COLO668 (cell line): ENCODE measurements at regions not wholly inside any gene's neighbourhood (a gene's known extent, or its start where the extent isn't known, plus 50 kb on each side); places are given as distances from the start of the nearest gene placed in this dataset.
"Not testable (repeated sequence)": the region's sequence is repeated elsewhere in the genome, so short reads cannot be mapped to it uniquely, and the experiment has no call there.

Source experiments
- DNase-seq: peaks from one replicate; lab custom pipeline; 2025; ENCODE audit not compliant: unreplicated experiment; lab: John Stamatoyannopoulos, UW

GRCh38 chr18:1475867-1476266 is 571.2 kb downstream of the ADCYAP1 start:
- no peak for DNase-seq

GRCh38 chr18:1480309-1480708 is 575.6 kb downstream of the ADCYAP1 start:
- no peak for DNase-seq

GRCh38 chr18:1481577-1481976 is 576.9 kb downstream of the ADCYAP1 start:
- DNase-seq = no peak

DNA sequence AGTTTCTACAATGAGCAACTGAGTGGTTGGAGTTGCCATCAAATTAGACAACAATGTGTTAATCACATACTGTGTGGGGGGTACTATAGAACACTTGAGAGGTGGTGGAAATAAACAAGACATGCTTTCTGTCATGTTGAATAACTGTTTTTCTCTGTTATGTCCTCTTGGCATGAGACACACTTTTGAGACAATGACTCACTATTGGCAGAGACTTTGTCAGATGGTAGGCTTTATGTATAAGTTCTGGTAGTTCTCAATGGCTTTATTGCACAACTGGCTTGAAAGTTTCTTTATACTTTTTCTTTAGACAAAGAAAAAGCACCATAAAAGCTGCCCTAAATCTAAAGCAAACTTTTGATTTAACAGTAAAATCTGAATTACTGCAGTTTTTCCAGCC is 578.7 kb downstream of the ADCYAP1 start:
- DNase-seq = no peak

DNA sequence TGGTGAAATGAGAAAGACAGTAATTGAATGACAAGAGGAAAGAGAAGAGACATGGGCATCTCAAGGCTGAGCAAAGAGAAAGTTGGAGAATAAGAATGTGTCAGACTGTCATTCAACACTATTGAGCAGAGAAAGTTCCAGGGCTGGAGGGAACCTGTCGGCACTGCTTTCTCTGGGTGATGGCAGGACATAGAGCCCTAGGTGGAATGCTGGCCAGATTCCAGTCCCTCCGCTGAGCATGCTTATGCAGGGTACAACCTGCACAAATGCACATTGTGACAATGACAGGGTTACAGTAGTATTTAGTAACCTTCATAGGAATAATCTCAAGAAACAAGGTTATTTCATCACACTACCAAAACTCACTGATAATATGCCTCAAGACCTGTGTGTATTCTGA is 582.8 kb downstream of the ADCYAP1 start:
- no peak for DNase-seq

- no peak for DNase-seq
Measured at GRCh38 chr18:1488394-1488793, 583.7 kb downstream of the ADCYAP1 start.

GRCh38 chr18:1488957-1489356 is 584.3 kb downstream of the ADCYAP1 start:
- peak; percentile 44 for DNase-seq

DNA sequence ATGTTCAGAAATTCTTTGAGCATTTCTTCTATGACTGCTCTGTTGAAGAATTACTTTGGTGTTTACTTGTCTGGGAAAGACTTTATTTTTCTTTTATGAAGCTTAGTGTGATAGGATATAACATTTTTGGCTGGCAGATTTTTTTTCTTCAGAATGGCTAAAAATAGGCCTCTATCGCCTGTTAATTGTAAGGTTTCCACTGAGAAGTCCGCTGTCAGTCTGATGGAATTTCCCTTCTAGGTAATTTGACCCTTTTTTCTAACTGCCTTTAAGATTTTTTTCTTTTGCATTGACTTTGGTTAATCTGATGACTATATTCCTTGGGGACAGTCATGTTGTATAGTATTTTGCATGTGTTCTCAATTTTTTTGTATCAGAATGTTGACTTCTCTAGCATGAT is 590.7 kb downstream of the ADCYAP1 start:
- DNase-seq = no peak

GRCh38 chr18:1496096-1496495 is 591.4 kb downstream of the ADCYAP1 start:
- no peak for DNase-seq

GRCh38 chr18:1498216-1498615 is 593.5 kb downstream of the ADCYAP1 start:
- DNase-seq = no peak

DNA sequence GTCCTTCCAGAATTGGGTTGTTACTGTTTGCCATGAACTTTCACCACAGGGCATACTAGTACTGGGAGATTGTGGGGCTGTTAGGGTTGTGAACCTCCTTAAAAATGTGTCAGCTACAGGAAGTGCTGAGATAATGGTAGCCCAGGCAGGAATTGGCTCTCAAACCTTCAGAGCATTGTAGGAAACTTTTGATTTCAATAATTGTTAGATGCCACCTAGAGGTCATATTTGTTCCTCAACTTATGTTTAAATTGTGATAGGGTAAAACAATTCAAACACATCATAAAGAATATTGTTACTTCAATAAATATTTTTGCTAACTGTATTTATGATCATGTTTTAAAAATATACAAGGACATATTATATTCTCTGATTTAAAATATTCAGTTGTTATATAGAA is 594.6 kb downstream of the ADCYAP1 start:
- no peak for DNase-seq

DNA sequence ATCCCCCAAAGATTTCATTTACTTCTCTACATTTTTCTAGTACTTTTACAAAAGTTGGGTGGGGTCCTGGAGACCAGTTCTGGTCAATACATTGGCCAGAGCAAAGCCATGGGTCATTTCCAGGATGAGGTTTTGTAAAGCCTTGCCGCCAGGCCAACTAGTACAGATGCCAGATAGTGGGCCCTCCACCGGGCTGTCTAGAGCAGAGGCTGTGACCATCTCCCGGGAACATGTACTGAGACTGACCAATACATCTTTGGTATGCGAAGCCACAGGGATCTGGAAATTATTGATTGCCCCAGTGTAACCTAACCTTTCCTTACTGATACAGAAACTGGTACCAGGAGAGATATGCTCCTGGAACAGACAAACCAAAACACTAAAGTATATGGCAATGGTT is 599.2 kb downstream of the ADCYAP1 start:
- no peak for DNase-seq

DNA sequence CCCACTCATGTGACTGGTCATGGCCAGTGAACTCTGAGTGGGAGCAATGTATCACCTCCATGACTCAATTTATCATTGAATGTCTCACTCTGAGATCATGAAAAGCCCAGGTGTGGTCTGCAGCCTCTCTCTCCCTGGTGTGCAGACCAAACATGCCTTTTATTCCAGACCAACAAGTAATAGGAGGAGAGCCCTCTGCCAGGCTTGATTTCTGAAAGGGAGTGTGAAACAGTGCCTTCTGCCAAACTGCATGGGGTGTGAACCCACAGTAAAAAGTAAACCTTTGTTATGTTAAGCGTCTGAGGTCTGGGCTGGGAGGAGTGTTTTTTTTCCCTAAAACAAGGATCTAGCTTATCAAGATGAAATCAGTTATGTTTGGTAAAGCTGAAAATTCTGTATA is 601.2 kb downstream of the ADCYAP1 start:
- DNase-seq = no peak

DNA sequence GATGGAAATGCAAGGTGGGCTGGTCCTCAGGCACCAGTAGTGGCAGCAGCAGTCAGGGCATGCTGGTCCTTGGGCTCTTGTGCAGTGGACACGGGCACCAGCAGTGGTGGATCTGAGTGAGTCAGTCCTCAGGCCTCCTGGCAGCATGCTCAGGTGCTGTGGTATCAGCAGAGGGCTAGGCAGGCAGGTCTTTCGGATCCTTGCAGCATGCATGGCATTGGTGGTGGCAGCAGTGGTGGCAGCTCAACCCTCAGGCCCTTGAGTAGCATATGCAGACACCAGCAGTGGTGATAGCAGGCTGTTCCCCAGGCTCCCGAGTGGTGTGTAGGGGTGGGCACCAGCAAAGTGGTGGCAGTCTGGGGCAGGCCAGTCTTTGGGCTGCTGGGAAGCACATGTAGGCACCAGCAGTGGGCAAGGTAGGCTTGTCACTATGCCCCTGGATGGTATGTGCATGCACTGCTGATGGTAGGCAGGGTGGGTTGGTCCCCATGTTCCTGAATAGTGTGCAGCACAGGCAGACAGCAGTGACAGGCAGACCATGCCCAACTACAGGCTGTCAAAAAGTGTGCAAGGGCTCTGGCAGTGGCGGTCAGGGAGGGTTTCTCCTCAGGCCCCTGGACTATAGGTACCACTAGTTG is 606.0 kb downstream of the ADCYAP1 start:
- no peak for DNase-seq

GRCh38 chr18:1511619-1512311 is 607.1 kb downstream of the ADCYAP1 start:
- no peak for DNase-seq

DNA sequence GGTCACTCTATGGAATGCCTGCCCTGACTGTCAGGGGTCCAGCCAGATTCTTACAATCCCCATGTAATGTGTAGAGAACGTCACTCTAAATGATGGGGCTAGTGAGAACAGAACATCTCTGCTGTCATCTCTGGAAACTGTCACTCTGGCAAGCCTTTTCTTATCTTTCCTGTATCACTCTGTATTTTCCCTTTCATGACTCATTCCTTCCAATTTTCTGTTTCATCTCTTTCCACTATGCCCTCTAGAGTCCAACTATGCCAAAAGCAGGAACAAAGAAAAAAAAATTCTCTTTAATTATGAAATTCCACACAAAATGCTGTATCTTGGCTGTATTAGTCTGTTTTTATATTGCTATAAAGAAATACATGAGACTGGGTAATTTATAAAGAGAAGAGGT is 608.8 kb downstream of the ADCYAP1 start:
- DNase-seq = no peak

- not testable (repeated sequence) for DNase-seq
Measured at GRCh38 chr18:1521588-1522248, 617.0 kb downstream of the ADCYAP1 start.

GRCh38 chr18:1522249-1522615 is 617.6 kb downstream of the ADCYAP1 start:
- DNase-seq = no peak

- DNase-seq = no peak
Measured at GRCh38 chr18:1526991-1527390, 622.3 kb downstream of the ADCYAP1 start.

DNA sequence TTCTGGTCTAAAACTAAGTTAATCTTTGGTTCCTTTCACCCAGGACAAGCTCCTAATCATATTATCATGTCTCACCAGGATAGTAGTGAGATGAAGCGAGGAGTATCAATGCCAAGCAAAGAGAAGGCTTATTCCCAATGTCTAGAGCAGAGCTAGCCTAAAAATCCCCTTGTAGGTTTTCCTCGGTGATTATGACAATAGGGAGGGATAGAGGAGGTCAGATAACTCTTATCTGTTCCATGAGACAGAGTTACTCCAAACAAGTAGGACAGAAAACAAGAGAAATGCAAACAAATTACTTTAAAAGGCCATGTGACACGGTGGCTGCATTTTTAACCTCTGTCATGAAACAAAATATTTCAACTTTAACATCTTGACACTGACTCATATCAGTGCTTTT is 623.1 kb downstream of the ADCYAP1 start:
- DNase-seq = no peak

DNA sequence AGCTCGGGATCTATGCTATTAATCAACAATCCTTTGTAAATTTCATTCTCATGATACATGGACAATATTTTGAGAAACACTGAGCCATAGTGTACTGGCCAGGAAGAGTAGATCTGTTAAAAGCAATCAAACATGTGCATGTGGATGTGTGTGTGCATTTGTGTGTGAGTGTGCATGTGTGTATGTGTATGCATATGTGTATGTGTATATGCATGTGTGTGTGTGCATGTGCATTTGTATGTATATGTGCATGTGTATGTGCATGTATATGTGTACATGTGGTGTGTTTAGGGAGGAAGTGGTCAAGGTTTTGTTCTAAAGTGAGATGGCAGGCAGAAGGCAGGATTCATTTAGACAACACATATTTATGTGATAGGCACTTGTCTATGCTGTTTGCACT is 623.8 kb downstream of the ADCYAP1 start:
- no peak for DNase-seq

- DNase-seq = no peak
Measured at GRCh38 chr18:1528964-1529509, 624.4 kb downstream of the ADCYAP1 start.
